ENCODE measurements at regions not wholly inside any gene's neighbourhood (a gene's known extent, or its start where the extent isn't known, plus 50 kb on each side); places are given as distances from the start of the nearest gene placed in this dataset.

DNA sequence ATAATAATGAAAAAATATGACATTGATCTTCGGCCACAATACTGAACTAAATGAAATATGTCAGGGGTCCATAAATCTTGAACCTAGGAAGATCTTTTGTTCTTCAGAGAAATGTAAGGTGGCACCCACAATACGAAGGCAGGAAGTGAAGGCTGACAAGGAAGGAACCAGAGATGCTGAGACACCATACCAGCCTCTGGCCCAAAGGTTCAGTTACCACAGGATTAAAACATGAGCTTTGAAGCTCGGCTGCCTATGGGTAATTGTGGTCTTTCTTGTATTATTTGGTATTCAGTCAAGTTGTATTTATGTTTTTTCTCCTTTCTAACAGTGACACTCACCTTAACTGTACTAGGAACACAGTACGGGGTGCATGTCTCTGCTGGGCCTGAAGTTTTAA is 448.8 kb upstream of the SETBP1 start:
- ATAC-seq, result no peak
- no peak for DNase-seq

DNA sequence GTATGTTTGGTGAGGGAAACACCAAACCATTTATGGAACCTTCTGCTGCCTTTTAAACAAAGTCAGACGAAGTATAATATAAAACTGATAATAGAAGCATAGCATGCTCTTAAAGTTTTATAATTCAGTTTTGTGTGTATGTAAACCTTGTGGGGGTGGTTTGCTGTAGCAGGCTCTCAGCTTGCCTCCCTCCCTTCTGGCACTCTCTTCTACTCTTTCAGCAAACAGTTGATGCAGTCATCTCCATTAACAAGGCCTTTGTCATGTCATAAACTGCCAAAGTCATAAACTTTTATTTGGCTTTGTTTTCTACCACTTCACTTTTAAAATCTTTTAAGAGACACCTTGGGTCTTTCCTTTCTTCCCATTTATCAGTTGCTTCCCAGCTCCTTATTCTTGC is 448.2 kb upstream of the SETBP1 start:
- ATAC-seq, result no peak
- no peak for DNase-seq

DNA sequence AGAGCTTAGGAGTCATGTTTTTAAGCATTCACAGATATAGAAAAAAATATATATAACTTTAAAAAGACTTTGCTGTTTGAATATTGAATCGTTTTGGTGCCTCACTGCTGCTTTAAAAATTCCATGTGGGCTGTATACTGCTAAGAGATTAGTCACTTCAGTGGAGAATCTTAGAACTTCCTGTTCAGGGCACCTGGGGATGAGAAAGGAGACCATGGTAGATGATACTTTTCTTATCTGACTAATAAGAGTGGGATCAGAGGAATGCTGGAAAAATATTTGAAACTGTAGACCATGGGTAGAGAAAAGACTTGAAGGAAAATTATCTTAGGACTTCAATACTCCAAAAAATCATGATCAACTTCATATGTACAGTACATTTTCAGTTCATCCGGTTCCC is 442.2 kb upstream of the SETBP1 start:
- ATAC-seq, result no peak
- no peak for DNase-seq

DNA sequence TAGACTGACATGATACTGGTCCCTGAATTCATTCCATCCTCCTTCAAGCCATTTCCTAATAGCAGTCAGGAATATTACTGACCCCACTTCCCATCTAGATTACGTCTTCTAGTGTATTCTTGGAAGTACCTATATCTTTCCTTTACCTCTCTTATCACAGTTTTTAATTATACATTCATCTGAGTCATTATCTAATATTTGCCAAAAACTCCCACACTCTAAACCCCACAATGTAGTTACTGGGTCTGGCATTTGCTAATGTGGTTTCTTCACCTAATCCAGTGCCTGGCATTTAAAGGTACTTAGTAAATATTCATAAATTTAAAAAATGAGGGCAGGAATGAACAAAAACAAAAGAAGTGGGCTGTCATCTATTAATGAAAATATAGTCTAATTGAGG is 441.8 kb upstream of the SETBP1 start:
- DNase-seq, result no peak
- no peak for ATAC-seq

DNA sequence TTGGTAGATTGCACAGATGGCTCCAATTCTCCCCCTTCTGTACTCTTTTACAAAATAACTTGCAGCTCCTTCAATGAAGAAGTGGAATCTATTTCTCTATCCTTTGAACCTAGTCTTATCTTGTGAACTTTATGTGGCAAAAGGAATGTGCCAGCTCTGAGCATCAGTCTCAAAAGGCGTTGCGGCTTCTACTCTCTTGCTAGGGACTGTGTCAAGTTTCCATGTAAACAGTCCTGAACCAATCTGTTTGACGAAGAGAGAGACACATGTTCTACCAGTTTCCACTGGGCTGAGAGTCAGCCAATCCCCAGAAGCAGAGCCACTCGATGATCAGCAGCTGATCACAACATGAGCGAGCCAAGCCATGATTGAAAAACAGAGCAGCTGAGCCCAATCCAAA is 439.7 kb upstream of the SETBP1 start:
- DNase-seq (no peak), ATAC-seq (no peak)

DNA sequence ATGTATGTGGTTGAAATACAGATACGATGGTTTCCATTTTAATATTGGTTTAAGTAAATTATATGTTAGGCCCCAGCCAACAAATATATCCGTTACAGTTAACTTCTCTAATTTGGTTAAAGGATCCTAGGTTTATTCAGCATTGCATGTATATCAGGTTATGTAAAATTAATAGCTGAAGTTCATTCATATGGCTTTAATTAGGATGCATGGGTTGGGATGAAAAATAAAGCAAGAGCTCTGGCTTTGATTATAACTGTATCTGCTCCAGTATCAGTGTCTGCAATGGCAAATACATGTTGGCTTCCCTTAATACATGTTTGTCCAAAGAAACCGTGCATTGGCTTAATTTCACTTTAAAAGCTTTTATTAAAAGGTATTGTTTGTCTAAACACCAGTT is 435.7 kb upstream of the SETBP1 start:
- ATAC-seq (no peak), DNase-seq (no peak)

DNA sequence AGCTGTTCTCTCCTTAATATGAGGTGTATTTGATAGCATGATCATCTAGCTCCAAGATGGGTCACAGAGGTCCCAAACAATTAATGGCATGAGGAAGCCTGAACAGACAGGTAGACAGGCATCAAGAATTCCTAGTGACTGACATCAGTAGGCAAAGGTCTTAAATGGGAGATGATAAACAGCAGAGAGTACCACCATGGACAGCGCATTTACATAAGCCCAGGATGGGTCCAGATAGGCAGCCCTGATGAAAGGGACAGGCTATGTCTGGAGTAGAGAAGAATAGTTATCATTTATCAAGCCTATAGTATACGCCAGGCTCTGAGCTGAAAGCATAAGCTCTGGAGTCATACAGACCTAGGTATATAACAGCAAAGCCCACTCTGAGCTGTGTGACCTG is 434.7 kb upstream of the SETBP1 start:
- ATAC-seq, result no peak
- no peak for DNase-seq

DNA sequence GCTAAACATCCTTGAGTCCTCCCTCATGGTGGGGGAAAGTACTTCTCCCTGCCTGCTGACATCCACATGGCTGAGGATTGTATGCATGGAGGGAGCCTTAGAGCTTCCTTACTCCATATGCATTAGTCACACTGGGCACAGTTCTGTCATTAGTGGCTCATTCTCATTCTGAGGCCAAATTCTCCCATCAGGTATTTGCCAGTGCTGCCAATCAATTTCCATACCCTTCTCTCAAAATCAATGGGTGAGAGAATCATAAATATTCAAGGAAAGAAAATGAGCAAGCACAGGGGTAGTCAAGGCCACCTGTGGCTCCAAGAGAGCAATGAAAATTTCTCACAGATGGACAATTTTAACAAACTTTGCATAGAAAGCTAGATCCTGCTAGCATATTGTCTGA is 422.6 kb upstream of the SETBP1 start:
- no peak for ATAC-seq
- no peak for DNase-seq

DNA sequence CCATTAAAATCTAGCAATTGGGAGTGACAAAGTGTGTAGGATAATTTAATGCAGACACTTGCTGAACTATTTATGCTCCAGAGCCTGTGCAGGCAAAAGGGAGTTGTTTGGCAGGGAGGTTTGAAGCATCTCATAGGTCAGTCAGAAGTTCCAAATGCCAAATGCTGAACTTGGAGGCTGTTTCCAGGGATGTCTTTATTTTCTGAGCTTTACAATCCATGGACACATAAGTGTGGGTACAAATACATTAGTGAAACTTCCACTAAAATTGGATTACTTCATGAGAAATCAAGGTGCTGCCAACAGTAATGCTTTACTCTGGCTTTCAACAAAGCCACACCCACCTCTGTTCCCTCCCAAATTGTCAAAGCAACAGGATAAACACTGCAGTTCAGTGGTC is 422.1 kb upstream of the SETBP1 start:
- ATAC-seq (no peak), DNase-seq (no peak)

DNA sequence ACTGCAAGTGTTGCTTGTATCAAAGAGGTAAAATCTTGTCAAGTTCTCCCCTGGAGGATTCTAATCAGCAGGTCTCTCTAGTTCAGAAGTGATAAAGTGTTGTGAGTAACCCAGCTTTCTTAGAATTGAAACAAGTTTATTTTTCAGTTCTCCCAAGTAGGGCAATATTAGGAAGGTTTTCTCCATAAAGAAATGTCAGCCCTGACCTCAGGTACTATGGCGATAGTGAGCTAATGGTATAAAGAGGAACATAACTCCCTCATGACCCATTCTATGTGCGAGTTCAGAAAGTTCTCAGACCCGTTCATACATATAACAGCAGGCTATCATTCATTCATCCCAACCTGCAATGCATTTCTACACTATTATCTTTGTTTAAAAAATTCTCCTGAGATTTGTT is 421.1 kb upstream of the SETBP1 start:
- ATAC-seq, result no peak
- DNase-seq, result no peak

DNA sequence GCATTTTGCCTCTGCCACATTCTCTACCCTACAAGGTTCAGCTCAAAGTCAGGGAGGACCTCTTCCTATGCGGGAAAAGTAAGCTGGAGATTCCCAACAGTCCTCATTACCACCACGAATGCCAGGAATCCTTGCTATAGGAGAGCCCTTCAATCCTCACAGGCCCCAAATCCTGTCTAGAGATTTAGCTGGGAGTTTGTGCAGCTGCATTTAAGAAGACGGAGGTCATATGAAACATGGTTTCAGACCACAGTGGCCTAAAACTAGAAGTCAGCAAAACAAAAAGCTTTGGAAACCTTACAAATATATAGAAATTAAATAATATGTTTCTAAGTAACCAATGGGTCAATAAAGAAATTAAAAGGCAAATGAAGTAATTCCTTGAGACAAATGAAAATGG is 415.3 kb upstream of the SETBP1 start:
- DNase-seq (no peak), ATAC-seq (no peak)

DNA sequence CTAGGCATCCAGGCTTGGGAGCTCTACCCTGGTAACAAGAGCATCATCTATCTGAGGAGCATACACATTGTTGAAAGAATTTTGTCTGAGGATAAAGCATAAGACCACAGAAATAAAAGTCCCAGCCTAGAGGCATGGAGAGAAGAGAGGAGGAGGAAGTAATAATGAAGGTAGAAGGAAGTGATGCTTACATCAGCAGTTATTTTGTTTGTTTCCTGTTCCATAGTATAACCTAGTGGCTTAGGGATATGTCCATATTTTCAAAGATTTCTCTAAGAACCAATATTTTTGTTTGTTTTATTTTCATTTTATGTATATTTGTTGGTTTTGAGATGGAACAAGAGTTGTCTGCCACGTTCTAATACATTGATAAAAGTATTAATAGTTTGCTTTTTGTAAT is 407.4 kb upstream of the SETBP1 start:
- DNase-seq, result no peak

DNA sequence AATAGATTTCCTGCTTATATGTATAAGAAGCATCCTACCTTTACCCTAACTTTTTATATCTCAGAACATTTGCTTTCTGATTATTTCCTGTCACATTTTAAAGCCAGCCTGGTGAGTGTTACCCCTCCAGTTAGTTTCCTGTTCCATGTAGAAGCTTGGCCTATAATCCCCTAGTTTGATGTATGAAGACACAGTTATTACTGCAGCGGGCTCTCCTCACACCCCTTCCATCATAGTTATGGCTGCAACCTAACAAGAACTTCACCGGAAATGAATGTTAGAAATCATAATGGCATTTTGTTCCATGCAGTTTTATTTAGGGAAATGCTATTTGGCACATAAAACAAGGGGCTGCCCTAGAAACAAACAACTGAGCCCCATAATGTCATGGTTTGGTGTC is 400.2 kb upstream of the SETBP1 start:
- DNase-seq, result no peak
- no peak for ATAC-seq

More for the DNA sequence above, 407.4 kb upstream of the SETBP1 start:
- ATAC-seq, result no peak

DNA sequence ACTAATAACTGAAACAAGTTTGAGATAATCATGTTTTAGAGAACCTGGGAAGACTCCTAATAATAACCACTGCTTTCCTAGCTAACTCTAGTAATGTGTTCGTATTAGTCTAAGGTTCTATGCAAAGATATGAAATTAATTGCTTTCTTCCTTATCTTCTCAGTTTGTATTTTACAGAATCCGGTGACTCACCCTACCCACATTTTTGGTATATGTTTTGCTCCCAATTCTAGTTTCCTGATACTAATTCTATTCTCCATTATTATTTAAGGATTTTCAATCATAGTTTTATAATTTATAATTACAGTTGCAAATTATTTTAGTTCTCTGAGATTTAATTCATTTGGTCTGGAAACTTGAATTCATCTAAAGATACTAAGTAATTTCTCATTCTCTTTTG is 394.6 kb upstream of the SETBP1 start:
- DNase-seq, result no peak
- no peak for ATAC-seq

DNA sequence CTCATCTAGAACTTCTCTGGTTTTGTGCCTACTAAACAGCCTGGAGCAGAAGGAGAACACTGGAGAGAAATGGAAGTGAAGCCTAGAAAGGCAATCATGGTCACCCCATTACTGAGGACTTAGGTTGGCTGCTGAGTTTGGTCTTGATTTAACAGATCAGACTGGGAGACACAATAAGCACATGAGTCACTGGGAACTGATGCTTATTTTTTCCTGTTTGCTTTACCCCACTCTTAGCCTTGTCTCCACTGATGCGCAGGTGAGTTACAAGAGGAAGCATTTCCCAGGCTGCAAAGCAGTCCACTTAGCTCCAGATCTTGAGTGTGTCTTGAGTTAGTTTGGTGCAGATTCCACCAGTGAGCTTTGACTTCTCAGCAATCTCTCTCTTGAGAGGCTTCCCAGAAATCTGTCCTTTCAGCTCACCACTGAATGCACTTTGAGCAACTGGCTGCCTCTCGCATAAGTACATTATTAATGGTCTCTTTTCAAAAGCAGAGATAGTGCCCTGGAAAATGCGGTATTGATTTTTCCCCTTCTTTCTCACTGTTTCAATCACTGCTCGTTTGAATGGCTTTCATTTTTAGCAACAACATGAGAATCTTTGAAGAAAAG is 390.2 kb upstream of the SETBP1 start:
- ATAC-seq (no peak), DNase-seq (no peak)

DNA sequence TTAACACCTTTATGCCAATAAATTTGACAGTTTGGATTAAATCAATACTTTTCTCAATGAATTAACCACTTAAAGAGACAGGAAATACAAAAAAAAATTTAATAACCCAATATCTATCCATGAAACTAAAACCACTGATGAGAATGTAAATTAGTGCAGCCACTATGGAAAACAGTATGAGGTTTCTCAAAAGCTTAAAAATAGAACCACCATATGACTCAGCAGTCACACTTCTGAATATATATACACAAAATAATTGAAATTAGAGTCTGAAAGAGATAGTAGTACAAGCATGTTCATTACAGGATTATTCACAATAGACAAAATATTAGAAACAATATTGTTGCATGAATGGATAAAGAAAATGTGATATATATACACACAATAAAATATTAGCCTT is 382.1 kb upstream of the SETBP1 start:
- no peak for ATAC-seq

DNA sequence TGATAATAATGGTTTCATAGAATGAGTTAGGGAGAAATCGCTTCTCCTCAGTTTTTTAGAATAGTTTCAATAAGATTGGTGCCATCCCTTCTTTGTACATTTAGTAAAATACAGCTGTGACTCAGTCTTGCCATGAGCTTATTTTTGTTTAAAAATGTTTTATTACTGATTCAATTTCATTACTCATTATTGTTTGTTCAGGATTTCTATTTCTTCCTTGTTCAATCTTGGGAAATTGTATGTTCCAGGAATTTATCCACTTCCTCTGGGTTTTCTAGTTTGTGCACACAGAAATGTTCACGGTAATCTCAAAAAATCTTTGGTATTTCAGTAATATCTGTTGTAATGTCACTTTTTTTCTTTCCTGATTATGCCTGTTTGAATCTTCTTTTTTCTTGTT is 371.5 kb upstream of the SETBP1 start:
- ATAC-seq, result no peak

More for the DNA sequence above, 382.1 kb upstream of the SETBP1 start:
- DNase-seq, result no peak

DNA sequence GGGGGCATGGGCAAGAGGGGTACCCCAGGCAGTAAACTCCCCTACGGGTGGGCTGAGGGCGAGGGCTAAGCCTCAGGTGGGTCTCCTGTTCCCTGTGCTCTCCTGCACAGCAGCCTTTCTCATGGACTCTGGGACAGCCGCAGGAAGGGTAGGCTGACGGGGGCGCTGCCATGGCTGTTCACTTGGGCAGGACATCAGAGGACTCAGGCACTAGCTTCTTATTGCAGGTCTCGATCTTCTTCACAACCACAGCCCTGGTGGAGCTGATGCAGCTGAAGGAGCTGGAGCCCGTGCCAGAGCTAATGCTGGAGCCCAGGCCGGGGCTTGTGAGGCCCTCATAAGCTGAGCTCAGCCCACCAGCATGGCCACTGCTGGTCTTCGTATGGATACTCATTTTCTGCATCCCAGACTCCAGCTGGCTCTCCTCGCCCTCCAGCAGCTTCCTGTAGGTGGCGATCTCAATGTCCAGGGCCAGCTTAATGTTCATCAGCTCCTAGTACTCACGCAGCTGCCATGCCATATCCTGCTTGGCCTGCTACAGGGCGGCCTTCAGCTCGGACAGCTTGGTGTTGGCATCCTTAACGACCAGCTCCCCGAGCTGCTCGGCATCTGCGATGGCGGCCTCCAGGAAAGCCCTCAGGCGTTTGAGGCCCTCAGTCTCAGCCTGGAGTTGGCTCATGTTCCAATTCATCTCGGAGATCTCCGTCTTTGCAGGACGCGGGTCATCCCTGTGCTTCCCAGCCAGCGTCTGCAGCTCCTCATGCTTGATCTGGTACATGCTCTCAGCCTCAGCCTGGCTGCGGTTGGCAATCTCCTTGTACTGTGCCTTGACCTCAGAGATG is 359.8 kb upstream of the SETBP1 start:
- no peak for DNase-seq
- no peak for ATAC-seq

More for the DNA sequence above, 371.5 kb upstream of the SETBP1 start:
- no peak for DNase-seq

DNA sequence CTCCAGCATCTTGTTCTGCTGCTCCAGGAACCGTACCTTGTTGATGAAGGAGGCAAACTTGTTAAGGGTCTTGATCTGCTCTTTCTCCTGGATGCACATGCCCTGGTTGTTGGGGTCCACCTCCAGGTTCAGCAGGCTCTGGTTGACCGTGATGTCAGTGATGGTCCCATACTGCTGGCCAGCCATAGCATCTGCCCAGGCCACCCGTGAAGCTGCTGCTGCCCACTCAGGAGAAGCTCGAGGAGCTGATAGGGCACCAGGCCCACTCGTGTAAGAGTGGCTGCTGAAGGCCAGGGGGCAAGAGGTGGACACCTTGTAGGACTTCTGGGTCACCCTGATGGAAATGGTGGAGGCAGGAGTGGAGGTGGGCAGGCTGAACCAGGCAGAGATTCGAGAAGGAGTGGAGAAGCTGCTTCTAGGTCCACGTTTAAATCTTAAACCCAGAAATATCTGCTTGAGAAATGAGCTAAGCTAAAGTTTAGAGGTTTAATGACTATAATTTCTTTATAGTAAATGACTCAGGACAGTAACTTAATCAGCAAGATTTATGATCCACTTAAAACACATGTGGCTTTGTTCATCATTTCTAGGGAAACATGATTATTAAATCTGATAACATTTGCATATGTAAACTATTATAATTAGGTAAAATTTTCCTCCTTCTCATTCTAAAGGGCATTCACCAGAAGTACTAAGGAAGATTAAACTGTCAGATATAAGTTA is 358.7 kb upstream of the SETBP1 start:
- DNase-seq (no peak), ATAC-seq (no peak)

DNA sequence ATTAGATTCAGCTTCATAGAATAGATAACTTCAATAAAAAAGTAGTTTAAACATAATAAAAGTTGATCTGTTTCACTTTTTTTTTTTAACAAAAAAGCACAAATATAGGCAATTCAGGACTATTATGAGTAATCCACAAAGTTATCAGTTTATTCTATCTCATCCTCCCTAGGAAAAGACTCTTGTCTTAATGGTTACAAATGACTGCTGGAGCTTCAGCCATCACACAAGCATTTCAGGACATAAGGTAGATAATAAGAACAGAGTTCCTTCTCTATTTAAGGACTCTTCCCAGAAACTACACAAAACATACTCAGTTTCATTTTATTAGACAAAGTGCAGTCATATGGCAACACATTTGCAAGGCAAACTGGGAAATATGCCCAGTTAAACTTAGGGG is 357.6 kb upstream of the SETBP1 start:
- ATAC-seq, result no peak
- DNase-seq, result no peak

DNA sequence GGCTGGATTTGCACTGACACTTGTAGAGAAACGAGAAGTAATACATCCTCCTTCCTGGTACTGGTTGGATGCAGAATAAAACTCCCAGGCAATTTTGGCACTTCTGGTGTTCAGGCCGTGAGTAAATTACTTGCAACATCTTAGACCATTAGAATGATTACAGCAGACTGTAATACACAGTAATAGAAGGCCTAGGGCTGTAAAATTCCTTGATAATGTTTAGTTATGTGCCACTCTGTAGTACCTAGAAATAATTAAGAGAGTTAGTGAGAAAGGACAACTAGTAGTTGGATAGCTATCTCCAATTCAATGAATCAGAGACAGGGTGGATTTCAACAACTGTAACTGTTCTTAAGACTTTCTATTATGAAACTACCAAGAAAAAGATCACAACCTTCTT is 356.3 kb upstream of the SETBP1 start:
- ATAC-seq (no peak), DNase-seq (no peak)

DNA sequence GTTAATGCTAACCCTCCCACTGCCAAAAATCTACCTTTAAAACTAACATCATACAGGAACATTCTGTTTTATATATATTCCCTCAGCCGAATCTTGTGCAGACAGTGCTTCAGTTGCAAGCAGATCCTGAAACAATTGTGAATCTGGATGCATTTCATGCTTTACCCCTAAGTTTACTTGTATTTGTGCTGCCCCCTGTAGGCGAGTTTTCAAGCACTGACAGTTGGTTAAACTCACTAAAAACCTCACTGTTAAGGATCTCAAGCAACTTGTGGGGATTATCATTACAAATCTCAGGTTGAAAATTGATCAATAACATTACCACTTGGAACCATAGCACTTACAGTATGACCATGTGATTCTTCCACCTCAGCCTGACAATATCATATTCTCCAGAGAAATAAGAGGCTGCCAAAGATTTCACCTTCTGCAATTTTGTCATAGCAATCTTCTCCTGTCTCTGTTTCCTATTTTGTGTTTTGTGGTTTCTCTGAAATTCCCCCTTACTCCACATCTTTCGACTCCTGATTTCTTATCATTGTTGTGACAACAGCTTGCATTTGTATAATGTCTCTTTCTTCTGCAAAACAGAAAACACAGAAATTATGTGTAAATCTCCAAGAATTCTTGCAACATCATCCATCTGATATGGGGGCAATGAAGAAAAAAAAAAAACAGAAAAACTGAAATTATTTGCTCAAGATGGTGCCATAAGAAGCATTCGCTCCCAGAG is 354.6 kb upstream of the SETBP1 start:
- ATAC-seq (no peak), DNase-seq (peak; percentile 29)

All from stimulated activated naive CD8-positive, alpha-beta T cell treated with anti-CD3 and anti-CD28 coated beads, Interleukin-15, Interleukin-2, amounts not matched to agents 100 U/mL and 50 U/mL, for 24 hours (primary cell).